ENCODE measurements at regions not wholly inside any gene's neighbourhood (a gene's known extent, or its start where the extent isn't known, plus 50 kb on each side); places are given as distances from the start of the nearest gene placed in this dataset.

GRCh38 chr2:65485839-65486238, 53.4 kb upstream of the SPRED2 start:
- FAIRE-seq = no peak

More at GRCh38 chr2:65485839-65486238, 53.4 kb upstream of the SPRED2 start:
- Histone ChIP-seq H3K14ac (ENCODE audit: insufficient read length) (no peak overlapping the region), H2BK120ac (replicated peaks; ENCODE audit: low read depth, low read length) (no peak overlapping the region), H2AK5ac (ENCODE audit: low read depth, low read length) (no peak overlapping the region), H3K56ac (replicated peaks; ENCODE audit: insufficient read length, low read depth, low read length) (no peak overlapping the region), H3K4me3 (ENCODE audit: extremely low read depth in 1 of 4, insufficient read depth in 2 of 4, low read depth in 3 of 4, low read length in 4 of 4) (no peak overlapping the region), H3K9ac (replicated peaks in 1 of 4; ENCODE audit: extremely low read depth in 1 of 4, low read depth in 3 of 4, low read length in 3 of 4) (no peak overlapping the region), H2BK12ac (ENCODE audit: low read depth, low read length) (no peak overlapping the region), H4K91ac (replicated peaks; ENCODE audit: insufficient read length, low read length) (no peak overlapping the region), H3K9me3 (ENCODE audit: insufficient read depth in 2 of 2, low read depth in 1 of 2, low read length in 1 of 2) (no peaks in the 10 kb centered on the region), H2BK15ac (ENCODE audit: low read length) (no peak overlapping the region), H3K23me2 (ENCODE audit: low read depth, low read length) (no peaks in the 10 kb centered on the region), H3K4ac (replicated peaks; ENCODE audit: insufficient read length, low read depth, low read length) (no peak overlapping the region), H3K4me2 (ENCODE audit: insufficient read depth in 1 of 2, low read depth in 2 of 2, low read length in 2 of 2) (no peak overlapping the region), H3K79me1 (ENCODE audit: low read depth, low read length) (no peaks in the 10 kb centered on the region), H2BK20ac (ENCODE audit: low read length) (no peak overlapping the region), H3K4me1 (replicated peaks in 1 of 4; ENCODE audit: control insufficient read depth in 3 of 4, insufficient read depth in 4 of 4, low read length in 3 of 4) (peaks cover 0 to 7% (median 0%) of the 10 kb centered on the region in 4 experiments; a peak in 1 of 7 replicates), H4K8ac (ENCODE audit: extremely low read depth, insufficient read depth, low read length) (no peak overlapping the region), H4K20me1 (replicated peaks in 1 of 2; ENCODE audit: control insufficient read depth in 1 of 2, insufficient read depth in 2 of 2, low read length in 2 of 2) (no peaks in the 10 kb centered on the region), H3K18ac (ENCODE audit: extremely low read depth, low read length) (no peak overlapping the region), H3K27ac (ENCODE audit: low read depth, low read length) (no peak overlapping the region), H2BK5ac (ENCODE audit: low read depth, low read length) (no peak overlapping the region), H3K36me3 (ENCODE audit: control insufficient read depth in 2 of 4, insufficient read depth in 4 of 4, low read length in 3 of 4) (no peaks in the 10 kb centered on the region), H4K5ac (ENCODE audit: insufficient read length, low read depth, low read length) (no peak overlapping the region), H2AFZ (ENCODE audit: low read length) (no peak overlapping the region), H3K23ac (ENCODE audit: insufficient read length) (no peak overlapping the region), H3K27me3 (replicated peaks in 1 of 4; ENCODE audit: control insufficient read depth in 3 of 4, extremely low read depth in 1 of 4, insufficient read depth in 3 of 4, low read length in 3 of 4) (no peaks in the 10 kb centered on the region), H3K79me2 (ENCODE audit: control insufficient read depth in 1 of 2, insufficient read depth in 2 of 2, low read length in 2 of 2) (no peaks in the 10 kb centered on the region)
- TF ChIP-seq TAF7 (optimal IDR thresholded peaks at IDR 0.05; ENCODE audit: borderline replicate concordance, low read depth, low read length) (no peak), HDAC6 (IDR thresholded peaks at IDR 0.05; ENCODE audit: low read depth, low read length) (no peak), BCL11A (IDR thresholded peaks at IDR 0.05; ENCODE audit: low read depth in 2 of 2, low read length in 2 of 2) (no peak), RXRA (IDR thresholded peaks at IDR 0.05; ENCODE audit: insufficient read depth, low read depth, low read length) (no peak), SRF (IDR thresholded peaks at IDR 0.05; ENCODE audit: low read depth, low read length) (no peak), SP4 (IDR thresholded peaks at IDR 0.05; ENCODE audit: low read length) (no peak), SP2 (IDR thresholded peaks at IDR 0.05; ENCODE audit: low read length) (no peak), CHD2 (IDR thresholded peaks at IDR 0.05; ENCODE audit: low read length) (no peak), EZH2 (IDR thresholded peaks at IDR 0.05; ENCODE audit: low read depth, low read length, severe bottlenecking) (no peak), TCF12 (IDR thresholded peaks at IDR 0.05; ENCODE audit: low read depth, low read length) (no peak), RNF2 (IDR thresholded peaks at IDR 0.05; ENCODE audit: borderline replicate concordance, low read depth, low read length, missing control alignments, poor library complexity, severe bottlenecking) (no peak)
- ChIA-PET POLR2A (ENCODE audit: partially characterized antibody) (no interaction called here), CTCF (ENCODE audit: partially characterized antibody) (no interaction called here)
- WGBS, 2 experiments (ENCODE audit: extremely low coverage in 1 of 2, insufficient coverage in 1 of 2, insufficient read length in 1 of 2, insufficient replicate concordance in 2 of 2, low coverage in 1 of 2, low lambda C conversion rate in 2 of 2, missing lambda C conversion rate in 1 of 2) = 82% methylated on average over 5 of the region's 5 CpGs; no CpG with 5 or more reads in 1 of the 2 experiments
- no peak for DNase-seq (ENCODE audit: low read depth in 1 of 2, low spot score in 2 of 2)
